ENCODE measurements at regions not wholly inside any gene's neighbourhood (a gene's known extent, or its start where the extent isn't known, plus 50 kb on each side); places are given as distances from the start of the nearest gene placed in this dataset.

DNA sequence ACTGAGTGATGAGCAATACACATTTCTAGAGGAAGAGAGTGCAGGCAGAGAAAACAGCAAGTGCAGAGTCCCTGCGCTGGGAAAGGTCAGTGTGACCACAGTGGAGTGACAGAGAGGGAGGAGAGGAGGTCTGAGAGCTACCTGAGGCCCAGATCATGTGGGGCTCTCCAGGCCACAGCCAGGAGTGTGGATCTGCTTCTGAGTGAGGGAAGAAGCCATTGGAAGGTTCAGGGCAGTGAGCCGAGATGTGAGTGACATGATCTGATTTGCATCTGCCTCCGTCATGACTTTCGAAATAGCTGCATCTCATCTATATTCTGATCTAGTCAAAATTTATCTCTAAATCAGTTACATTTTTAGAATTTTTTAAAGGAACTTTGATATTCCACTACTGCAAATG is 367.1 kb downstream of the PREX1 start:
- Histone ChIP-seq H3K9ac (no peak overlapping the region), H3F3A (ENCODE audit: low read depth) (peaks cover 20% of the 10 kb centered on the region), H4K20me1 (ENCODE audit: low read depth) (no peaks in the 10 kb centered on the region), H3K27ac (no peak overlapping the region), H3K4me2 (peak overlapping the region; percentile 38), H2AFZ (replicated peaks) (peak overlapping the region; percentile 20), H3K9me3 (ENCODE audit: low read depth) (no peaks in the 10 kb centered on the region), H3K4me1 (peaks cover 38% of the 10 kb centered on the region), H3K36me3 (no peaks in the 10 kb centered on the region), H3K27me3 (no peaks in the 10 kb centered on the region), H3K79me2 (ENCODE audit: low read depth) (no peaks in the 10 kb centered on the region), H3K4me3 (no peak overlapping the region)
- TF ChIP-seq EZH2phosphoT487 (IDR thresholded peaks at IDR 0.05) (no peak), EZH2 (IDR thresholded peaks at IDR 0.05) (no peak)
- TF ChIP-seq, protein P1, sequence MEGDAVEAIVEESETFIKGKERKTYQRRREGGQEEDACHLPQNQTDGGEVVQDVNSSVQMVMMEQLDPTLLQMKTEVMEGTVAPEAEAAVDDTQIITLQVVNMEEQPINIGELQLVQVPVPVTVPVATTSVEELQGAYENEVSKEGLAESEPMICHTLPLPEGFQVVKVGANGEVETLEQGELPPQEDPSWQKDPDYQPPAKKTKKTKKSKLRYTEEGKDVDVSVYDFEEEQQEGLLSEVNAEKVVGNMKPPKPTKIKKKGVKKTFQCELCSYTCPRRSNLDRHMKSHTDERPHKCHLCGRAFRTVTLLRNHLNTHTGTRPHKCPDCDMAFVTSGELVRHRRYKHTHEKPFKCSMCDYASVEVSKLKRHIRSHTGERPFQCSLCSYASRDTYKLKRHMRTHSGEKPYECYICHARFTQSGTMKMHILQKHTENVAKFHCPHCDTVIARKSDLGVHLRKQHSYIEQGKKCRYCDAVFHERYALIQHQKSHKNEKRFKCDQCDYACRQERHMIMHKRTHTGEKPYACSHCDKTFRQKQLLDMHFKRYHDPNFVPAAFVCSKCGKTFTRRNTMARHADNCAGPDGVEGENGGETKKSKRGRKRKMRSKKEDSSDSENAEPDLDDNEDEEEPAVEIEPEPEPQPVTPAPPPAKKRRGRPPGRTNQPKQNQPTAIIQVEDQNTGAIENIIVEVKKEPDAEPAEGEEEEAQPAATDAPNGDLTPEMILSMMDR (IDR thresholded peaks at IDR 0.05) = no peak
- Mint-ChIP-seq H3K9me3 (peaks cover 7% of the 10 kb centered on the region), H3K36me3 (no peaks in the 10 kb centered on the region), H3K27me3 (ENCODE audit: insufficient read depth, low read depth) (peaks cover 54% of the 10 kb centered on the region), H3K27ac (no peak overlapping the region), H3K4me3 (no peak overlapping the region), H3K4me1 (peaks cover 54% of the 10 kb centered on the region)
- no peak for DNase-seq (ENCODE audit: low spot score)

DNA sequence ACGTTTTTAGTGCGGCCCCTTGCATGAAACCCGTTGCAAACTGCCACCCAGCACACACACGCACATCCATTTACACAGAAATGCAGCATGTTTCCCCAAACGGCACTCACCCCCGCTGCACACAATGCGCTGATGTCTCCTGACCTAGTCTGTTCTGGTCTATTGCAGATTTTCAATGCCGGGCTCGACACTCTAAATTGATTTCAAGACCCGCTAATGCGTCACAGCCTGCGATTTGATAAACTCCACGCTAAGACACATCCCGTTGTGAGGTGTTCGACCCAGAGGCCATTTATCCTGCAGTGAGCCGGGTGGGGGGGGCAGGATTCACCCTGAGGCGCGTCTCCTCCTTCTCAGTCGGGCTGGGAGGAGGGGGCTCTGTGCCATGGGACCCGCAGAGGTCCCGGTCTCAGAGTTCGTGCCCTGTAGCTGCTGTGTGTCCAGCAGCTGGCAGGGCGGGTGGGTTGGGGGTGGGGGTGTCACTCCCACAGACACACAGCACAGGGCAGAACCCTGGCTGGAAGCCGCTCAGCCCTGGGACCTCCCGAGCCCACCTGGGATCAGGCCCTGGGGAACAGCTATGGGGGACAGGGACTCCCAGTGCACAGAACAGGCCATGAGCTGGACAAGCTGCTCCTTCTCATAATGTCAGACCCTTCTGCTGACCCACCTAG is 367.9 kb downstream of the PREX1 start:
- no peak overlapping the region for H3K27ac Mint-ChIP-seq
- Histone ChIP-seq H3K4me1 (peaks cover 45% of the 10 kb centered on the region), H3K4me2 (no peak overlapping the region), H3F3A (ENCODE audit: low read depth) (peaks cover 23% of the 10 kb centered on the region), H3K9me3 (ENCODE audit: low read depth) (no peaks in the 10 kb centered on the region), H3K4me3 (no peak overlapping the region), H3K27ac (no peak overlapping the region), H3K9ac (no peak overlapping the region), H4K20me1 (ENCODE audit: low read depth) (no peaks in the 10 kb centered on the region), H3K27me3 (no peaks in the 10 kb centered on the region), H3K36me3 (no peaks in the 10 kb centered on the region), H3K79me2 (ENCODE audit: low read depth) (no peaks in the 10 kb centered on the region), H2AFZ (replicated peaks) (no peak overlapping the region)
- peaks cover 53% of the 10 kb centered on the region for H3K27me3 Mint-ChIP-seq (ENCODE audit: insufficient read depth, low read depth)
- peak overlapping the region; percentile 52 for H3K4me3 Mint-ChIP-seq
- peaks cover 5% of the 10 kb centered on the region for H3K9me3 Mint-ChIP-seq
- no peak for TF ChIP-seq EZH2phosphoT487 (IDR thresholded peaks at IDR 0.05)
- TF ChIP-seq, protein P1 (IDR thresholded peaks at IDR 0.05) = no peak
- TF ChIP-seq EZH2 (IDR thresholded peaks at IDR 0.05) = no peak
- peaks cover 61% of the 10 kb centered on the region for H3K4me1 Mint-ChIP-seq
- H3K36me3 Mint-ChIP-seq = no peaks in the 10 kb centered on the region
- no peak for DNase-seq (ENCODE audit: low spot score)

DNA sequence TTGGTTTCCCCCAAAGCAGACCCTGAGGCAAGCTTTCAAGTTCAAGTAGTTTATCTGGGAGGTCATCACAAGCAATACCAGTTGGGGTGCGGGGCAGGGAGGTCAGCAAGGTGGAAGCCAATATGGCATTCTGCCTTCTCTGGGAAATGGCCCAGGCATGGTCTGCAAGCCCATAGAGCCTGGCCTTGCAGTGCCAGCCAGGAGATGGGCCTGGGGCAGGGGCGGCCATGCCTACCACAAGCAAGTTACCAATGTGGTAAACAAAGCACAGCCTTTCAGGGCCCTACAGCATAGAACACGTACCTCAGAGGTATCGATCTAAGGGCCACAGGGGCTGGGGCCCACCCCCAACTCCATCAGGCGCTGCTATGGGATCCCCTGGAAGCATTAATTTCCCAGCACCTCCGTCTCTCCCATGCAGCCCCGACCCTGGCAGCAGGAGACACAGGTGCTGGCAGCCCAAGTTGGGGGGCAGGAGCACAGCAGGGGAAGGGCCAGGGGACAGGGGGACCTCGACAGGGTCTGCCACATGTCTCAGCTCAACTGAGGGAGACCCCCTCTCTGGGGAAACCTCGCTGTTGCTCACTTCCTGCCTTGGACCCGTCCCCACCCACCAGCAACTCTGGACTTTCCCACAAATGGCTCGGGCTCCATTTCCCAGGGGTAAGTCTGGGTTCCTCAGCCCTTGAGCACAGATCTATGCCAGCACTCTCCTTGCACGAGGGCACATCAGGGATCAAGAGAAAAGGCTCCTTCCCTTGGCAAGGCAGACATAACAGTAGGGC is 369.0 kb downstream of the PREX1 start:
- Histone ChIP-seq H3F3A (ENCODE audit: low read depth) (peaks cover 23% of the 10 kb centered on the region), H3K27ac (no peak overlapping the region), H3K4me3 (no peak overlapping the region), H3K36me3 (no peaks in the 10 kb centered on the region), H3K9me3 (ENCODE audit: low read depth) (no peaks in the 10 kb centered on the region), H3K27me3 (no peaks in the 10 kb centered on the region), H4K20me1 (ENCODE audit: low read depth) (no peaks in the 10 kb centered on the region), H3K4me1 (peaks cover 49% of the 10 kb centered on the region), H3K79me2 (ENCODE audit: low read depth) (no peaks in the 10 kb centered on the region), H2AFZ (replicated peaks) (no peak overlapping the region), H3K4me2 (no peak overlapping the region), H3K9ac (no peak overlapping the region)
- DNase-seq (ENCODE audit: low spot score) = no peak
- Mint-ChIP-seq H3K27me3 (ENCODE audit: insufficient read depth, low read depth) (peaks cover 60% of the 10 kb centered on the region), H3K9me3 (peaks cover 5% of the 10 kb centered on the region), H3K27ac (no peak overlapping the region), H3K4me1 (peaks cover 62% of the 10 kb centered on the region), H3K4me3 (no peak overlapping the region), H3K36me3 (no peaks in the 10 kb centered on the region)
- TF ChIP-seq, protein P1 (IDR thresholded peaks at IDR 0.05) = no peak
- TF ChIP-seq EZH2phosphoT487 (IDR thresholded peaks at IDR 0.05) (no peak), EZH2 (IDR thresholded peaks at IDR 0.05) (no peak)
